NCI-H82 (cell line): ENCODE measurements at regions not wholly inside any gene's neighbourhood (a gene's known extent, or its start where the extent isn't known, plus 50 kb on each side); places are given as distances from the start of the nearest gene placed in this dataset.
"Not testable (repeated sequence)": the region's sequence is repeated elsewhere in the genome, so short reads cannot be mapped to it uniquely, and the experiment has no call there.

Experiments
- DNase-seq: peaks from one replicate; lab custom pipeline; 2025; lab: John Stamatoyannopoulos, UW

DNA sequence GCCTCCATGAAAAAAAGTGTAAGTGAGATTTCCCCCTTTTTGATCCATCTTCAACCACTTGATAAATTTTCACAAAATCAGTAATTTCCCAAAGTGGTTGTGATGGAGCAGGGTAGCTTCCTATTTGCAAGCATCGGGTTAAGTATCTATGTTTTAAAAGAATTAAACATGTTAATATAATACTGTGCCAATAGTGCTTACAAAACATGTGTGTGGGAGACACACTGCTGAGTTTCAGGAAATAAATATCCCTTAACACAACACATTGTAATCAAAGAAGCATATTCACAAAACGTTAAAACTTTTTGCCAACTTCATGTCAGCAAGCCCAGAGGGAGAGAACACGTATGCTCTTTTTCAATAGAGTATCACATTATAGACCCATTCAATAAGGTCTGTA, 526.9 kb downstream of the TTLL7 start:
- not testable (repeated sequence) for DNase-seq

- not testable (repeated sequence) for DNase-seq
These were observed 527.7 kb downstream of the TTLL7 start for GRCh38 chr1:83471272-83471671.

- peak; percentile 23 for DNase-seq
These were observed 530.6 kb downstream of the TTLL7 start for GRCh38 chr1:83468336-83468735.

GRCh38 chr1:83457735-83458248, 541.1 kb downstream of the TTLL7 start:
- DNase-seq = peak; percentile 20

DNA sequence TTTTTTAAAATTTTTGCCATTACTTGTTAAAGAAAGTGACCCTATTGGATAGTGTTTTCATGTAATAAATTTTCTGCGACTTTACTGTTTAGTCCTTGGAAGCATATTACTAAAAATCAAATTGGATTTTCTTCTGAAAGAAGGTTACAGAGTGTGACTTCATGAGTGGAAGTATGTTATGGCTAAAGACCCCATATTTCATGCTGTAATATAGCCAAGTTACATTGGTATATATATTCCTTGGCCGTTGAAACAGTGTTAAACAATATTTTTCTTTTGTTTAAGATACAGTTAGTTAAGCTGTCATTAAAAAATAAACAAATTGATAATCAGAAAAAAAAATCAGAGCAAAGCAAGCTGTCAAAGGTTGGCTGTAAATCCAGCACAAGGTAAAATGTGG, 541.7 kb downstream of the TTLL7 start:
- not testable (repeated sequence) for DNase-seq

DNA sequence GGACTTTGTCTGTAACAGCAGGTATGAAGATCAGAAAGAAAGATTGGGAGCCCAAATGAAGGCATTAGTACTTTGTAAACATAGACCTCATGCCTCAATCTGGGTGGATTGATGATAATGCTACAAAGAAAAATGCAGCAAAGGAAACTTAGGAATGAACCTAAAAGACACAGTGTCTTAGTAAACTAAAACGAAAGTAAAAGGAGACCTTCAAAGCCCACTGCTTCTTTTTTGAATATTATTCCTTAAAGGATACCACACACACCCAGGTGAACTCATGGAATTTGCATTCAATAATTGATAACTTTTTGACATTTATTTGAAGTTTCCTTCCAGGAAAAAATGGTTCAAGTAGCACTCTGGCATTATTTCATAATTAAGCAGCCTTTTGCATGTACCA, 543.2 kb downstream of the TTLL7 start:
- DNase-seq = not testable (repeated sequence)

DNA sequence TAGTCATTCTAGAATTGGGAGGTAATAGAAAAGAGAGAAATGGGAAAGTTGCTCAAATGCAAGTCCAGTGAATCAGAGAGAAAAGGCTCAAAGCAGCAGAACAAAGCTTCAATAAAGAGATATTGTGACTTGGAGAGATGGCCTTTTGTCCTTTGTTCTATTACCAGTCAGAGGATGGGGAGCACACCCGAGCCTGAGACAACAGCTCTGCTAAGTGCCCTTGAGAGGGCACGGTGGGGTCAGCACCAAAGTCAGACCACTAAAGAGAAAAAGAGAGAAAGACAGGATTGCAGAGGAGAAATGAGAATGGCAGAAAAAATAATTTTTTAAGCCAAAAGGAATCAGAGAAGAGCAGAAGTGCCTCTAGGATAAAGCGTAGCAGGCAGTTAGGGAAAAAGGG, 553.1 kb downstream of the TTLL7 start:
- not testable (repeated sequence) for DNase-seq

DNA sequence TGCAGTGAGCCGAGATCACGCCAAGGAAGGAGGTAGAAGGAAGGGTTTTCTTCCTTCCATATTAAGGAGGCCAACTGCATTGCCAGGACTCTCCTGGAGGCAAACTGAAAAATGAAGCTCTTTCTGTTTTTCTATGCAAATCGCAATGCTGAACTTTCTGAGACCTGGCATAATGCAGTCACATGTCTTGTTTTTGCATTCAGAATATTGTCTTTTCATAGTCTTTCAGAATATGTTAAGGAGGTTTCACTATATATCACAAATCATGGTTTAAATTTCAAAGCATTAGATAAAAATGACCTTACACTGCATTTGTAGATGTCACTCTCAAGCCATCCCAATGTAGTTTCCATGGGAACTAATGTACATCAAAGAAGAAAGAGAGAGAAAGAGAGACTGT, 556.5 kb downstream of the TTLL7 start:
- not testable (repeated sequence) for DNase-seq

DNA sequence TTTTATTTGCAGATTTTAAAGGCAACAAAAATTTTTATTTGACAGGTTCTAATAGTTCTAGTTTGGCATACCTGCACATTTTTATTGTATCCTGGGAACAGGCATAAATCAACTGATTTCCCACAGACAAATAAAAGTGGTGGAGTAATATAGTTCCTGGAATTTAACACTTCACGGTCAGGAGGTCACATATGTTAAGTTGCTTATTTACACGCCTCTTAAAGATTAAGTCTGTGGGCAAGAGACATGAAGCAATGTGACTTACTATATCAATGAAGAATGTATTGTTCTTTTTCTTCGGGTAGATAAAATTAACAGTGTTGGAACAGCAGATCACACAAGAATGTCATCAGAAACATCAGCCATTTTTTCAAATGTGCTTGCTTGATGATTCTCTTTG, 558.3 kb downstream of the TTLL7 start:
- not testable (repeated sequence) for DNase-seq

DNA sequence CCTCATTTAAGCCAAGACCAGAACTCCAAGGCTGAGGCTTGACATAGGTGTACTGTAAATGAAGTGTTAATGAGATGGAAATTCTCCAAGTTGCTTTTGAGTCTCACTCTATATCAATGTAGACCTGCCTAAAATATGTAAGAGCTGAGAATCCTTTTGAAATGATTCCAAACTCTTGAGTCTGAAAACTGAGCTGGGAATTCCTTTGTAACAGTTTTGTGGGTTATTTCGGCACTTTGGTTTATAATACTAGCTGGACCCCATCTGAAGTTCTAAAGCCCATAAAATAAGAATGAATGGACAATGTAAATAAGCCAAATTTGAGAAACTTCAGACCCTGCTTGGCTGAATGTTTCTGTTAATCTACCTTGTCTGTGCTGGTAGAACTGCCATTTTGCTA, 558.9 kb downstream of the TTLL7 start:
- DNase-seq = not testable (repeated sequence)

DNA sequence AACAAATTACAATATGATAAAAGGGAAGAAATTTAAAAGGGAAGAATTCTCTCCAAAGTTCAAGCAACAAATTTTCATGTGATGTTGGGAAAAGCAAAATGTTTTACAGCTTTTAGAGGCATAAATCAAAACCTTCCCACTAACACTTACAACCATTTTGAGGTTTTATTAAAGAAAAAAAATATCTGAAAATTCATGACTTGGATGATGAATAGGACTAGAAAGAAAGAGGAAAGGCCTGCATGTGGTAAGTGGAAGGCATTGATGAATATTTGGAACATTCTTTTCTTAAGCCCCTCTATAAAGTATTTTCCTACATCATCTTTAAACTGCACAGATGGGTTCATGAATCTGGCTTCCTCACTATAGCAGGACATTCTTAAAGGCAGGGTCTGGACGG, 560.6 kb downstream of the TTLL7 start:
- not testable (repeated sequence) for DNase-seq

GRCh38 chr1:83435336-83435735, 563.6 kb downstream of the TTLL7 start:
- peak; percentile 23 for DNase-seq

DNA sequence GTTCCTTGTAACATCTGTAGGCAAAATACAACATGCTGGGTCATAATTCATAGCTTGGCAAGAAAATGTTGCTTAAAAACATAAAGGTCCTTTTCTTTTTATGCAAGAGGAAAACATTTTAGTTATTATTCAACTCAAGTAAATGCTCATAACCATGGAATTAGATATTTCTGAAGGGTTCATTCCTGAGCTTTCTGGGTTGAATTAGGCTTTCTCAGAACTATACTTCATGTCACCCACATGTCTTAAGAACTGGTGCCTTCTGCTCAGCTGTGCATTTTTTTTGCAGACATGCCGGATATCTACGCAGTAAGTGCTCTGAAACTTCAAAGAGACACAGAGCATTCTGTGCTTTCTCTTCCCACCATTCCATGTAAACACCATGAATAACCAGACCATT, 571.4 kb downstream of the TTLL7 start:
- DNase-seq = not testable (repeated sequence)

DNA sequence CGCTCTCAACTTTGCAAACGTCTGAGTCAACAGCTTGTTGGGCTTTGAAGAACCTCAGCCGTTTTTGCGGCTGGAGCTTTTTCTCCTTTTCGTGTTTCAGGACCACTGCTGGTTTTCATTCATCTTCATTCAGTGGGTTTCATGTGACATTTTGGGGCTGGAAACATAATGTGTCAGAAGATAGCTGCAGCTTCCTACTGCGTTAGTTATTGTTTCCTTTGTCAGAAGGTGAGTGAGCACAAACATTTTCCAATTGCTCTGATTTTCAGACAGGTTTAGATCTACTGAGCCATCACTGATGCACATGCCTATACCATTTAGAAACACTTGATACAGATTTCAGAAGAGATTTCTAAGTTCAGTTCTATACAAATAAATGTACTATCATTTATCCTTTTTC, 575.5 kb downstream of the TTLL7 start:
- not testable (repeated sequence) for DNase-seq

GRCh38 chr1:83418558-83418957, 580.4 kb downstream of the TTLL7 start:
- DNase-seq = no peak

DNA sequence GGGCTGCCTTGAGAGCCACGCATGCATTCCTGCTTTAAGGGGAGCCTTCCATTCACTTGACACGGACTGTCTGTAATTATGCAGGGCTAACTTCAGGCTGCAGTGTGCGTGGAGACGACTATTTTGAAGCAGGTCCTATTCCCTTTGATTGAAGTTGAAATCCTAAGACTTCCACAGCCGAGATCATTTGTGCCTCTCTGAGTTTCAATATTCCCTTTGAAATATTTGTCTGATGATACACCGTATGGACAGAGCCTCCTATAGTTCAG, 585.2 kb downstream of the TTLL7 start:
- DNase-seq = not testable (repeated sequence)

DNA sequence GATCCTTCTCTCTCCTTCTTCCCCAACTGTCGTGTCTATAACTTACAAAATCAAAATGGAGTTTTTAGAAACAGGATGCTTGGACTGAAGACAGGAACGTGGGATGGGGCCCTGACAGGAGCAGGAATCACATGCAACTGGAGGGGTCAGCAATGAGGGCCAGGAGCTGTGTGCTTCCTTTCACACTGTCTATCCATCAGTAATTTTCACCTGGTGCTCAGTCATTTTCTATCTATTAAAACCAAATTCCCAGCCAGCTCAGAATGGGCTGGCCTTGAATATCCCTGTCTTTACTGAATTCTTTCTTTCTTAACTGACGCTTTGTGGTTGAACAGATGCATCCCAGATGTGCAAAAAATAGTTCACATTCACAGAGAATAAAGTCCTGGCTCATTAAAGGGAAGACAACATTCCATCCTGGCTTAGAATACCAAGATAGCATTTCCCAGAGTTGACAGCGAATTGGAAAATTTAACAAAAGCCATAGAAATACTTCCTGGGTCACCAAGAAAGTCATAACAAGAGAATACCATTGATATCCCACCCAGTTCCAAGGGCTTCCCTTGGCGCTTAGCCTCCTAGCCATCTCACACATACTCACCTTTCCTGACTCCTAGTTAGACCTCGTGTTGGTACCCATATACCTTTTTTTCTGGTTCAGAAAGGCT, 588.1 kb downstream of the TTLL7 start:
- not testable (repeated sequence) for DNase-seq

DNA sequence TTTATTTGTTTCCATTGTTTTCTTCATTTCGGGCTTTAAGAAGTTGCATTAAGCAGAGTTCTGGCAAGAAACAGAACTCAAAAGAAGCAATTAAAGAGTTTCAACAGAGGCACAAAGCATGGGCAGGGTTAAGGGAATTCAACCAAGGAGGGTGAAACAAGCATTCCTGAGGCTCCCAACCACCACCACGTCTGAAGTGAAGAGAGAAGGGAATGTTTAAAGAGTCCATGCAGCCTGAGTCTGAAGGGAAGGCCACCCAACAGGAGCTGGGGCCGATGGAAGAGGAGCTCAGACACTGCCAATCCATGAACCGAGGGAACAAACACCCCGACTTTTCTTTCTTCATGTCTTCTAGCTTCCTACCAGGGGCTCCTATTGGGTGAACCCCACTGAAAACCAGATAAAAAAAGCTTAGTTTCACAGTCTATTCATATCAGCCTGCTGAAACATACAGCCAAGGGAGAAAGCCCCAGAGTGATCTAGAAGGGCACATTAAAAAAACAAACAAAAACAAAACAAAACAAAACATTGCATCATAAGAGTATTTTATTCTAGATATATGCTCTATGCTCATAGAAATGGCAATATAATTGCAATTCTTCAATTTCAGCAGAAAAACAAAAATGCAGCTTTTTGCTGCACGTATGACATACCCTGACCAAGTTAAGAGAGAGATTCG, 592.1 kb downstream of the TTLL7 start:
- not testable (repeated sequence) for DNase-seq

DNA sequence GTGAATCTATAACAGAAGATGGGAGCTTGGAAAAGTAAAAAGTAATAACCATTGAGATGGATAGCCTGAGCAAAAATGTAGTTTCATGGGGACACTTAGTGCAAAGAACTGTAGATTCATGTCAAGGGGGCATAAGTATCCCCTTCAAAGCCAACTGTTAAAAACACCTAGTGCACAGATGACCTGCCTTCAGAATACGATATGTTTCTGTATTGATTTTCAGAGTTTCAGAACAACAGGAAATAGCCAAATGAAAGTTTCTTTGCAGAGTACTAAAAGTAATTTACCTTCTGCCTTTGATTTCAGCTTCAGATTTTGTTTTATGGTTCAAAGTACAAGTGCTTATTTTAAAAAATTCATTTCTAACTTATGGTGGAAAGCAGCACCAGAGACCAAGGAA, 593.1 kb downstream of the TTLL7 start:
- DNase-seq = not testable (repeated sequence)

- not testable (repeated sequence) for DNase-seq
These were observed 595.4 kb downstream of the TTLL7 start for GRCh38 chr1:83403500-83403899.

GRCh38 chr1:83401146-83401545, 597.8 kb downstream of the TTLL7 start:
- DNase-seq = not testable (repeated sequence)

DNA sequence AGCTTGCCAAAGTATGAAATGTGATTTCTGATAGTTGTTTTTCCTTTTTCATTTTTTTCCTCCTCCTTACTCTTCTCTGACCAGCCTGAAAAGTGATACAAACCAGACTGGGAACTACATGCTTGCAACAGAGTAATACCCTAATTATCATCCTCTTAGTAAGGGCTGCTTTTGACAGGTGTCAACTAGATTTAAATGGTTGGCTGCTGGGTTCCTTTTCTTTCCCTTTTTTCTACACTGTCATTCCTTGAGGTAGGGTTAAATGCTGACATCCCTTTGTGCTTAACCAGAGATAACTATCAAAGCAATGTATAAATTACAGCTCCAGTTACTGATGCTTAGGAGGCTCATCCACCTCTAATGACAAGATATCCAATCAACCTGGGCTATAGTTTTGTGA, 598.8 kb downstream of the TTLL7 start:
- DNase-seq = not testable (repeated sequence)

DNA sequence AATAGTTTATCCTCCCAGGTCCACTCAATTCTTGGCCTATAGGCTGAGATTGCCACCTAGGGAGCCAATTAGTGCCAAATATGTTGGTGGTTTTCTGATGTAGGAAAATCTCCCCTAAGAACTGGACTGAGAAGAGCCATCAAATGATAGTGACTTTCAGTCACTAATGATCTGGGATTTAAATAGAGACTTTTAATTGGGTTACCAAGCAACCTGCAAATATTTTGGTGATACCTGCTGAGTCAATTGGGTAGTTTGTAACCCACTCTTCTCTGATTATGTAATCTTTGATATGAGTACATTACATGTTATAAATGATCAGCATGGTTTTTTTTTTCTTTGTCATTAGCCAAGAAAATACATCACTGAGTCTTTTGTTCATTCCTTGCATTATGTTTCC, 600.8 kb downstream of the TTLL7 start:
- DNase-seq = not testable (repeated sequence)

- DNase-seq = not testable (repeated sequence)
These were observed 603.8 kb downstream of the TTLL7 start for GRCh38 chr1:83395130-83395529.
